ENCODE measurements at regions not wholly inside any gene's neighbourhood (a gene's known extent, or its start where the extent isn't known, plus 50 kb on each side); places are given as distances from the start of the nearest gene placed in this dataset.

DNA sequence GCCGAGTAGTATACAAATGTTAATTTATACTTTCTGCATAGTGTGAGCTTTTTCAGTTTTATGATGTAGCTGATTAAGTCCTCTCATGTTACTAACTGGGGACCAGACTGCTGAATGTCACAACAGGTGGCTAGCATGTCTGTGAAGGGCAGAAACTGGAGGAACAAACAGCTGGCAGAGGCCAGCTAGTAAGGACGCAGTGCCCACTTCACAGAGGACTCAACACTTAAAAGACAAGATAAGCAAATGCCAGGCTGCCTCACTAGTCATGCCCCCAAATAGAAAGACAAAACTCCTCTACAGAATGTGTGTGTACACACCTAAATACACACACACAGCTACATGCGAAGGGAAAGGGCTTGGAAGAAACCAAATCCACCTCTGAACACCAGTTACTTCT is 73.8 kb upstream of the ZNF678 start:
- dilution Hi-C loops (cut with MboI; ENCODE audit: extremely low pct_ligation_motif_present, low sequenced_read_pairs), result no loop called here
- H3K4me3 ChIP-seq (replicated peaks in 1 of 3; ENCODE audit: insufficient read depth in 1 of 3, low read depth in 1 of 3, low read length in 3 of 3), result no peak overlapping the region
- H3K9me1 ChIP-seq (replicated peaks; ENCODE audit: control insufficient read depth, extremely low read depth, insufficient read depth, low read length), result no peaks in the 10 kb centered on the region
- CTCF ChIA-PET, result interaction anchor here (1.8 to 1.9 kb wide), 2 partner anchors 9 to 53 kb away, joined by 7 to 9 read pairs; no protein-coding TSS in a partner anchor
- H3K9ac ChIP-seq (replicated peaks; ENCODE audit: extremely low read depth, insufficient read depth, low read length), result no peak overlapping the region
- TF ChIP-seq JUN (IDR thresholded peaks at IDR 0.05; ENCODE audit: borderline replicate concordance, insufficient read depth, insufficient read length, low read depth) (no peak), MYC (IDR thresholded peaks at IDR 0.05; ENCODE audit: low read depth, low read length) (no peak), POLR2A (IDR thresholded peaks at IDR 0.05; ENCODE audit: low read depth, low read length) (no peak)
- H3K9me3 ChIP-seq (replicated peaks; ENCODE audit: control insufficient read depth, insufficient read depth, low read length), result no peaks in the 10 kb centered on the region
- BruUV-seq (replicated peaks), result no TSS peak
- intact Hi-C loops (cut with micrococcal nuclease), result loop anchor here (10.0 kb wide), 1 partner anchor 145 kb away; no protein-coding TSS in a partner anchor
- no peaks in the 10 kb centered on the region for H3K4me1 ChIP-seq (ENCODE audit: control insufficient read depth, extremely low read depth, insufficient read depth, low read length)
- no peak overlapping the region for H2AFZ ChIP-seq (ENCODE audit: low read depth, low read length)
- H3K27ac ChIP-seq (ENCODE audit: insufficient read depth, low read depth, low read length), result no peak overlapping the region
- no peak overlapping the region for H3K4me2 ChIP-seq (ENCODE audit: insufficient read depth, low read length)
- H3K36me3 ChIP-seq (ENCODE audit: control insufficient read depth in 2 of 2, extremely low read depth in 1 of 2, insufficient read depth in 2 of 2, low read length in 2 of 2), result no peaks in the 10 kb centered on the region
- no peaks in the 10 kb centered on the region for H3K79me2 ChIP-seq (ENCODE audit: control insufficient read depth, insufficient read depth, low read length)
- peaks cover 0 to 5% of the 10 kb centered on the region in 2 experiments for H3K27me3 ChIP-seq (ENCODE audit: control insufficient read depth in 2 of 2, insufficient read depth in 2 of 2, low read length in 2 of 2)
- no peak for DNase-seq (ENCODE audit: low read depth, low spot score)
- no peaks in the 10 kb centered on the region for H4K20me1 ChIP-seq (replicated peaks; ENCODE audit: control insufficient read depth, extremely low read depth, insufficient read depth, low read length)
- POLR2A ChIA-PET, result no interaction called here
- no peak for FAIRE-seq

DNA sequence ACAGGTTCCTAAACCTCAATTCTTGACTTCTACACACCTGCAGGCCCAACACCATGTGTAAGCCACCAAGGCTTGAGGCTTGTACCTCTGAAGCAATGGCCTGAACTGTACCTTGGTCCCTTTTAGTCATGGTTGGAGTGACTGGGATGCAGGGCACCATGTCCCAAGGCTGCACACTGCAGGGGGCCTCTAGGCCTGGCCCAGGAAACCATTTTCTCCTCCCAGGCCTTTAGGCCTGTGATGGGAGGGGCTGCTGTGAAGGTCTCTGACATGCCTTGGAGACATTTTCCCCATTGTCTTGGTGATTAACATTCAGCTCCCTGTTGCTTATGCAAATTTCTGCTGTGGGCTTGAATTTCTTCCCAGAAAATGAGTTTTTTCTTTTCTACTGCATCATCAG is 75.8 kb upstream of the ZNF678 start:
- H3K4me1 ChIP-seq (ENCODE audit: control insufficient read depth, extremely low read depth, insufficient read depth, low read length), result no peaks in the 10 kb centered on the region
- TF ChIP-seq POLR2AphosphoS5 (IDR thresholded peaks at IDR 0.05; ENCODE audit: insufficient read depth, low read depth, low read length) (no peak), GATA2 (IDR thresholded peaks at IDR 0.05; ENCODE audit: insufficient read depth, insufficient read length, low read depth, low read length) (no peak), EZH2 (IDR thresholded peaks at IDR 0.05; ENCODE audit: borderline replicate concordance, low read depth, low read length, severe bottlenecking) (no peak), POLR2A (IDR thresholded peaks at IDR 0.05; ENCODE audit: low read depth, low read length) (no peak)
- TF ChIP-seq, protein P1, sequence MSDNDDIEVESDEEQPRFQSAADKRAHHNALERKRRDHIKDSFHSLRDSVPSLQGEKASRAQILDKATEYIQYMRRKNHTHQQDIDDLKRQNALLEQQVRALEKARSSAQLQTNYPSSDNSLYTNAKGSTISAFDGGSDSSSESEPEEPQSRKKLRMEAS (IDR thresholded peaks at IDR 0.05; ENCODE audit: insufficient read depth, insufficient read length), result no peak
- intact Hi-C loops (cut with micrococcal nuclease), result loop anchor here (10.0 kb wide), 1 partner anchor 147 kb away; no protein-coding TSS in a partner anchor
- H3K27ac ChIP-seq (ENCODE audit: insufficient read depth, low read depth, low read length), result no peak overlapping the region
- no peak overlapping the region for H2AFZ ChIP-seq (ENCODE audit: low read depth, low read length)
- H3K4me3 ChIP-seq (replicated peaks in 1 of 3; ENCODE audit: insufficient read depth in 1 of 3, low read depth in 1 of 3, low read length in 3 of 3), result no peak overlapping the region
- CTCF ChIA-PET, result no interaction called here
- no peak overlapping the region for H3K9ac ChIP-seq (replicated peaks; ENCODE audit: extremely low read depth, insufficient read depth, low read length)
- DNase-seq (ENCODE audit: low read depth, low spot score), result no peak
- H3K36me3 ChIP-seq (ENCODE audit: control insufficient read depth in 2 of 2, extremely low read depth in 1 of 2, insufficient read depth in 2 of 2, low read length in 2 of 2), result no peaks in the 10 kb centered on the region
- peaks cover 0 to 16% of the 10 kb centered on the region in 2 experiments for H3K27me3 ChIP-seq (ENCODE audit: control insufficient read depth in 2 of 2, insufficient read depth in 2 of 2, low read length in 2 of 2)
- dilution Hi-C loops (cut with MboI; ENCODE audit: extremely low pct_ligation_motif_present, low sequenced_read_pairs), result no loop called here
- H3K4me2 ChIP-seq (ENCODE audit: insufficient read depth, low read length), result no peak overlapping the region
- H4K20me1 ChIP-seq (replicated peaks; ENCODE audit: control insufficient read depth, extremely low read depth, insufficient read depth, low read length), result no peaks in the 10 kb centered on the region
- FAIRE-seq, result no peak
- no peaks in the 10 kb centered on the region for H3K9me3 ChIP-seq (replicated peaks; ENCODE audit: control insufficient read depth, insufficient read depth, low read length)
- POLR2A ChIA-PET, result no interaction called here
- H3K79me2 ChIP-seq (ENCODE audit: control insufficient read depth, insufficient read depth, low read length), result no peaks in the 10 kb centered on the region
- H3K9me1 ChIP-seq (replicated peaks; ENCODE audit: control insufficient read depth, extremely low read depth, insufficient read depth, low read length), result no peaks in the 10 kb centered on the region
- no TSS peak for BruUV-seq (replicated peaks)

Measured in endothelial cell of umbilical vein (primary cell).